ENCODE measurements at regions not wholly inside any gene's neighbourhood (a gene's known extent, or its start where the extent isn't known, plus 50 kb on each side); places are given as distances from the start of the nearest gene placed in this dataset.

DNA sequence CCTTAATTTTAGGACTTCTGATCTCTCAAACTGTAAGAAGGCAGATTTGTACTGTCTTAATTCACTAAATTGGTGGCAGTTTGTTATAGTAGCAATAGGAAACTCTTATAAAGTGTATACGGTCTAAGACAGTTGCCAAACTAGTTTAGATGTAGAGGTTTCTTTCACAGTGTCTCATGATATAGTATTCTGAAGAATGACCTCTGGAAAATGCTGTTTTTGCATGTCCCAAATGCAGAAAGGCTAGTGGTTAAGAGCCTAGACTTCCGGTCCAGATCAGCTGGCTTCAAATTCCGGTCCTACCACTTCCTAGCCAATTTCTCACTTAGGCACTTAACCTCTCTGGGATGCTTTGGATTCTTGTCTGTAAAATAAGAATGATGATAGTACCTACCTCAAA, 538.5 kb downstream of the CENPC start:
- Histone ChIP-seq H3K9me3 (ENCODE audit: control insufficient read depth, insufficient read depth, low read length) (peaks cover 4% of the 10 kb centered on the region; the same call in 1 of the 2 replicates), H3K27me3 (ENCODE audit: control insufficient read depth, insufficient read depth, low read length) (no peaks in the 10 kb centered on the region), H3K27ac (ENCODE audit: low read depth, low read length) (no peak overlapping the region), H3K4me3 (ENCODE audit: low read depth, low read length) (no peak overlapping the region)
- POLR2A ChIA-PET, result no interaction called here
- CTCF ChIA-PET, result no interaction called here
- no peak for DNase-seq (ENCODE audit: low read depth, low spot score)
- no peak for TF ChIP-seq CTCF (IDR thresholded peaks at IDR 0.05; ENCODE audit: low read depth, low read length)

- no peak overlapping the region for H3K27ac ChIP-seq (ENCODE audit: low read depth, low read length)
- peaks cover 14% of the 10 kb centered on the region for H3K9me3 ChIP-seq (ENCODE audit: control insufficient read depth, insufficient read depth, low read length)
- no peak for TF ChIP-seq CTCF (IDR thresholded peaks at IDR 0.05; ENCODE audit: low read depth, low read length)
- no peak for DNase-seq (ENCODE audit: low read depth, low spot score)
- ChIA-PET POLR2A (no interaction called here), CTCF (no interaction called here)
- H3K27me3 ChIP-seq (ENCODE audit: control insufficient read depth, insufficient read depth, low read length), result no peaks in the 10 kb centered on the region
- H3K4me3 ChIP-seq (ENCODE audit: low read depth, low read length), result no peak overlapping the region
Measured at GRCh38 chr4:66991521-66991920, 553.8 kb downstream of the CENPC start.

GRCh38 chr4:66974665-66975064, 570.6 kb downstream of the CENPC start:
- POLR2A ChIA-PET, result no interaction called here
- no peaks in the 10 kb centered on the region for H3K27me3 ChIP-seq (ENCODE audit: control insufficient read depth, insufficient read depth, low read length)

GRCh38 chr4:66972087-66972486, 573.2 kb downstream of the CENPC start:
- Histone ChIP-seq H3K9me3 (ENCODE audit: control insufficient read depth, insufficient read depth, low read length) (peaks cover 2% of the 10 kb centered on the region; the same call in 1 of the 2 replicates), H3K4me3 (ENCODE audit: low read depth, low read length) (no peak overlapping the region), H3K27me3 (ENCODE audit: control insufficient read depth, insufficient read depth, low read length) (no peaks in the 10 kb centered on the region), H3K27ac (ENCODE audit: low read depth, low read length) (no peak overlapping the region)
- CTCF ChIA-PET, result no interaction called here
- TF ChIP-seq CTCF (IDR thresholded peaks at IDR 0.05; ENCODE audit: low read depth, low read length), result no peak
- no peak for DNase-seq (ENCODE audit: low read depth, low spot score)
- POLR2A ChIA-PET, result no interaction called here

More at GRCh38 chr4:66974665-66975064, 570.6 kb downstream of the CENPC start:
- Histone ChIP-seq H3K27ac (ENCODE audit: low read depth, low read length) (no peak overlapping the region), H3K4me3 (ENCODE audit: low read depth, low read length) (no peak overlapping the region), H3K9me3 (ENCODE audit: control insufficient read depth, insufficient read depth, low read length) (peaks cover 2% of the 10 kb centered on the region; the same call in 1 of the 2 replicates)
- TF ChIP-seq CTCF (IDR thresholded peaks at IDR 0.05; ENCODE audit: low read depth, low read length), result no peak
- no peak for DNase-seq (ENCODE audit: low read depth, low spot score)
- CTCF ChIA-PET, result no interaction called here

- H3K9me3 ChIP-seq (ENCODE audit: control insufficient read depth, insufficient read depth, low read length), result 0 out of 2 replicates have a peak, but pooled peaks cover 2% of the 10 kb centered on the region
- CTCF ChIA-PET, result no interaction called here
Measured at GRCh38 chr4:66964467-66964866, 580.8 kb downstream of the CENPC start.

More at GRCh38 chr4:66964467-66964866, 580.8 kb downstream of the CENPC start:
- no peak for DNase-seq (ENCODE audit: low read depth, low spot score)
- H3K27ac ChIP-seq (ENCODE audit: low read depth, low read length), result no peak overlapping the region
- H3K27me3 ChIP-seq (ENCODE audit: control insufficient read depth, insufficient read depth, low read length), result no peaks in the 10 kb centered on the region
- no peak overlapping the region for H3K4me3 ChIP-seq (ENCODE audit: low read depth, low read length)
- TF ChIP-seq CTCF (IDR thresholded peaks at IDR 0.05; ENCODE audit: low read depth, low read length), result no peak
- POLR2A ChIA-PET, result no interaction called here

All from AG04450 (cell line).